NCI-H1694 treated with DMSO at 0.1 percent for 48 hours (cell line): ENCODE measurements at regions not wholly inside any gene's neighbourhood (a gene's known extent, or its start where the extent isn't known, plus 50 kb on each side); places are given as distances from the start of the nearest gene placed in this dataset.
"Not testable (repeated sequence)": the region's sequence is repeated elsewhere in the genome, so short reads cannot be mapped to it uniquely, and the experiment has no call there.

Experiments used
- DNase-seq: peaks from one replicate; lab custom pipeline; 2025; lab: John Stamatoyannopoulos, UW

DNA sequence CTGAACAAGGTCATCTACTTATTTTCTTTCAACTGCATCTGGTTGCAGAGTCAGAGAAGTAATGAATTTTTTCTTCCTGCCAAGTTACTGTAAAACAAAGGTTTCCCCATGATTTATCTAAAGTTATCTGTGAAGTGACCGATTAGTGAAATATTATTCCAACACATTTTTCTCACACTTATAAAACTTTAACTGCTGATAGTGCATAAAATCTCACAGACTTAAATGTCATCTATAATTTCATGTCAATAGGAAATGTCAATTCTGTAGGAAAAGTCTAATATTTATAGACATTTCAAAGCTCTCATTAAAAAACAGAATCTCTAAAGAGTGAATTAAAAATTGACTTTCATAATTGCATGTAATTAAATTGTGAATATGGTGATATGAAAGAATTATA lies 397.2 kb downstream of the SLITRK1 start:
- DNase-seq = no peak

DNA sequence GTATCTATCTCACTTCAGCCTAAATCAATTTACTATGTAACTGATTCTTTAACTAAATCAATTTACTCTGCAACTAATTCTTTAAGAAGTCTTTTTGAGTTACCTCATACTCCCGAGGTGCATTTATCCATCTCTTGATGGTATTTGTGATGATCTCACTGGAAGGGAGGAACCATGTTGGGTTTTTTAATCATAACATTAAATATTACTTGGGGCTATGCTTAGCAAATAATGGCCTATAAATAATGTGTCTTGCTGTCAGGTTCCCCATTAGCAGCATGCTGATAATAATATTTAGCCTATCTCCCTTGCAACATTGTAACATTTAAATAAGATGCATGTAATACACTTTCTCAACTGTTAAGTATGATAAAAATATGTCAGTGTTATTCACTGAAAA lies 411.3 kb downstream of the SLITRK1 start:
- DNase-seq = no peak

- DNase-seq = no peak
Measured at GRCh38 chr13:83470133-83470797, 412.0 kb downstream of the SLITRK1 start.

DNA sequence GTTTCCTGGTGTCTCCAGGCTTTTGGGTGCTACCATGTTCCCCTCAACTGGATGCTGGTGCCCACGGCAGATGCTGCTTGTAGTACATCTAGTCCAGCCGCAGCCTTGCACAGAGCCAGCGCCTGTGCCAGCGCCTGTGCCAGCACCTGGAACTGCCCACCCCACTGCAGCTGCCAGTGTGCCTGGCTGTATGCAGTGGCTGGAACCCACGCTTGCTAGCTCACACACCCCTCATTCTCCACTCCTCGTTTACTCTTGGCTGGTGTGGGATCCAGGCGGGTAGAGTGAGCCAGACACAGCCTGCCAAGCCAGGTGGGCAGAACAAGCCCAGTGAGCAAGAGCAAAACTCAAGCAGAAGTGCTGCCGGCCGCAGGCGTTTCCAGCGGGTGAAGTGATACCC lies 428.6 kb downstream of the SLITRK1 start:
- DNase-seq = no peak

DNA sequence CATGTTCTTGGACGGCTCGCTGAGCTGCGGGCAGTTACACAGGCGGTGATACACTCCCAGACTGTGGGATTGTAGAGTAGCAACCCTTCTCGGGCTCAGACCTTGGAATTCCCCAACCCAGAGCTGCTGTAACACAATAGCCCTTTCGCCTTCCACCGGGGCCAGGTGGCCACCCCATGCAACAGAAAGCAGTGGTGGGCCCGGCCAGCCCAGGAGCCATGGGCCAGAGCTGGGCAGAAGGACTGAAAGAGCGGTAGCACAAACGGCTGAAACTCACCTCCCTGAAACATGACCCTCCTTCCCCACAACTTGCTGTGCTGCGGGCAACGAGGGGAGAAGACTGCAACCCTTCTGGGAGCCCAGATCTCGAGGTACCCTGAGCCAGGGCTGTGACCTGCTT lies 429.0 kb downstream of the SLITRK1 start:
- DNase-seq = no peak

DNA sequence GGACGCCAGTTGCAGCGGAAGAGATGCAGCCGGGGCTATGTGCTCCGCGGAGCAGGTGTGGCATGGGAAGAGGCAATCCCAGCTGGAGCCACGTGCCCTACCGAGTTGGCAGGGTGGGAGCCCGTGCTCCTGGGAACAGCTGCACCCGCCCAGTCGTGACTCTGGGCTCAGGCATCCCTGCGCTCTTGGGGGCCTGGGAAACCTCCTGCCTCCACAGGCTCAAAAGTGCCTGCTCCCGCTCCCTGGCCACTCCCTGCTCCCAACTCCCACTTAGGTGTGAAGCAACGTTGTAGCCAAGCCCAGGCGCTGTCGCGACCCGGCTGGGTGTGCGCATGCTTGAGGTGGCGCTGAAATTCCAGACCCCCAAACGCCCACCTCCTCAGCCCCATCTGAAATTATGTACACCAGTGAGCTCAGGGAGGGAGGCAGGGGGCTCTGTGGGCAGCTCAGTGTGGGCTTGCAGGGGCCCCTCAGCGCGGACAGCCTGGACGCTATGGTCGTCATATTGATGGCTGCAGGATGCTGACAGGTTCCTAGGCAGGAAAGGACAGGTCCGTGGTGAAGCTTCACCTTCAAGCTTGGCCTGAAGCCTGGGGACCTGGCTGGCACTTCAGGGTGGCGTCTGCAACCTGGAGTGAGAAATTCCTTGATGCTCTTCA lies 429.9 kb downstream of the SLITRK1 start:
- DNase-seq = no peak

- no peak for DNase-seq
Measured at GRCh38 chr13:83450591-83450990, 431.7 kb downstream of the SLITRK1 start.

DNA sequence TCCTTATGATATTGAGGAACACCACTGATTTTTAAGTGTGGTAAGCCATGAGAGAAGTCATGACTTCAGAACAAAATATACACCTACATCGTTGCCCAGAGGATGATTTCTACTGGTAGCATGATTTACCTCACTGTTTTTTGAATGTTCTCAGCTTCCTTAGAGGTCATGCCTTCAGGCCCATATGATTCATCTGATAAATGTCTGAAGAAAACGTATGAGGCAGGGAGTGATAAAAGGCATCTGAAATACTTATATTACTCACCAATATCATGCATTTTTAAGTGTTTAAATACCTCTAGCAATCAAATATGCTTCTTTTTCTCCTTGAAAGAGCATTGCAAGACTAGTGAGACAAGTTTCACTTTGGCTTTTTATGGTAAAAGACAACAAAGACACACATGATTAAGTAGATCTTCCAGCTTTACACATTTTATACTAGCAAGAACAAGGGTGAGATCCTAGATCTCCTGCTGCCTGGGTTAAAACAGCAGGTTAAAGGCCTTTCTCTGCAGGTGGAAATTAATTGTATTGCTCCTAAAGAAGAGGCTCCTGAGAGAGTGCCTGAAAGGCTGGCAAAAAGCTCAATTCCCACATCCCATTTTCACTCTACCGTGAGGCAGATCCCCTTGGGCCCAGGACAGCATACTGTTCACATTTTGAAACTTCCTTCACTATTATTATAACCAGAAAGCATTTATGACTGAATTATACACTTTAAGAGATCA lies 432.4 kb downstream of the SLITRK1 start:
- DNase-seq = no peak

GRCh38 chr13:83440465-83440864 lies 441.8 kb downstream of the SLITRK1 start:
- no peak for DNase-seq

GRCh38 chr13:83439464-83439863 lies 442.8 kb downstream of the SLITRK1 start:
- not testable (repeated sequence) for DNase-seq

GRCh38 chr13:83423861-83424260 lies 458.4 kb downstream of the SLITRK1 start:
- DNase-seq = no peak

DNA sequence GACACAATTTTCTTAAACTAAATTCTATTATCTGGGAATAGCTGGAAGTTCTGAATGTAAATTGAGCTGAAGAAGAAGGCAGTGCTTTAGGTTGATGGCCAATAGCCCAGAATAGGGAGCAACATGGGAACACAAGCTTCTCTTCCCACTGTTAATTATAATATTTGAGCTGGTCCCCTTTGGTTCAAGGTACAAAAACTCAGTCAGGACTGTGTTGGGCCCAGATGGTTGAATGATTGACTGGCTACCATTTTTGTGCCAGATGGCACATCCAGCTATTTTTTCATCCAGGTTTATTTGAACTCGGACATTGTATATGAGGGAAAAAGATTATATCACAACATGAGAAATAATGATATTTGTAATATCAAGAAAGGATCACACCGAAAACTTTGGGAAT lies 458.9 kb downstream of the SLITRK1 start:
- DNase-seq = no peak

DNA sequence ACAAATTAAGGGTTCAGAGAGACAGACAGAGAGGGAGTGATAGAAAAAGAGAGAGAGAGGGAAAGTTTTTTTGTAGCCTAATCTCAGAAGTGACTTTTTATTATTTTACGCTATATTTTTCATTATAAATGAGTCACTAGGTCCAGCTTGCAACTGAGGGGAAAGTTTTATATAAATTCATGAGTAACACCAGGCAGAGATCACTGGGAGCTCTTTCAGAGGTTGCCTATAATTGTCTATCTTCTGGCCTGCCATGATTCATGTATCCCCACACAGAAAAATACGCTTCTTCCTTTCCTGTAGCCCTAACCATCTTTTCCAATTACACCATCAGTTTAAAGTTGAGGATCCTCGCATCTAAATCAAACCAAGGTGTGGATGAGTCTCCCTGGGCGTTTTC lies 467.9 kb downstream of the SLITRK1 start:
- DNase-seq = no peak

- no peak for DNase-seq
Measured at GRCh38 chr13:83386609-83387008, 495.7 kb downstream of the SLITRK1 start.

- no peak for DNase-seq
Measured at GRCh38 chr13:83378908-83379307, 503.4 kb downstream of the SLITRK1 start.

DNA sequence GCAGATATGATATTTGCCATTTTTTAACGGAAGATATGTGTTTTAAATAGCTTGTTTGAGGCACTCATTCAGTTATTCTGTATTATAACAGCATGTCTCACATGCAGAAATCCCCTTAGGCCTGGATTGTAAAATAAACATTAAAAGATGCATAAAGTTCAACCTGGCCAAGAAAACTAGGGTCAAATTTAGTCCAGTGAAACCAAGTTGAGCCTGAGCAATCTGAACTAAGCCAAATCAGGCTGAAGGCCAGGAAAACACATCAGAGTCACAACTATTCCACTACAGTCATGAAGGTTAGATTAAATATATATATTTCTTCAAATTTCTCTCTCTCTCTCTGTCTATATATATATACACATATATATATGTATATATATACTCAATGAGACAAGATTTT lies 504.8 kb downstream of the SLITRK1 start:
- DNase-seq = no peak

DNA sequence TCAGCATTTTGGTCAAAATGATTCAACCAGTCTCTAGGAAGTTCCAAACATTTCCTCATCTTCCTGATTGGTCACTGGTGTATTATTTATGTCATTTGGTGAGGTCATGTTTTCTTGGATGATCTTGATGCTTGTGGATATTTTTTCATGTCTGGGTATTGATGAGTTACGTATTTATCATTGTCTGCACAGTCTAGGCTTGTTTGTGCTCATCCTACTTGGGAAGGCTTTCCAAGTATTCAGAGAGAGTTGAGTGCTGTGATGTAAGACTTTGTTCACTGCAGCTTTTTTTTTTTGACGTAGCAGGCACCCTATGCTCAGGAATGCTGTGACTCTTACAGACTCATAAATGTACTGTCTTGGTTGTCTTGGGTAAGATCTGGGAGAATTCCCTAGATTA lies 509.5 kb downstream of the SLITRK1 start:
- DNase-seq = no peak

DNA sequence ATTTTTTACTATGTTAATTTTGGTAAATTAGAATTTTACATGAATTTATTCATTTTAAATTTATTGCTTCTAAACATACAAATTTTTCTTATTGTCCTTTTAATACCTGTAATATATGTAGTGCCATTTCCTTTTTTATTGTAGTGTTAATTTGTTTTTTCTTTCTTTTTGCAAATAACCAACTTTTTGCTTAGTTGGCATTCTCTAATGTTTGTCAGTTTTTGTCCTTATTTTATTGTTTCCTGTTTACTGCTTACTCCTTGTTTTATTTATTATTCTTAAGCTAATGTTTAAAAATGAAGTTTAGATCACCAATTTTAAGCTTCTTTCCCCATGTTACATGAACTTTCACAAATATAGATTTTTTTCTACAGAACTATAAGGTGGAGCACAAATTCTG lies 516.6 kb downstream of the SLITRK1 start:
- no peak for DNase-seq

DNA sequence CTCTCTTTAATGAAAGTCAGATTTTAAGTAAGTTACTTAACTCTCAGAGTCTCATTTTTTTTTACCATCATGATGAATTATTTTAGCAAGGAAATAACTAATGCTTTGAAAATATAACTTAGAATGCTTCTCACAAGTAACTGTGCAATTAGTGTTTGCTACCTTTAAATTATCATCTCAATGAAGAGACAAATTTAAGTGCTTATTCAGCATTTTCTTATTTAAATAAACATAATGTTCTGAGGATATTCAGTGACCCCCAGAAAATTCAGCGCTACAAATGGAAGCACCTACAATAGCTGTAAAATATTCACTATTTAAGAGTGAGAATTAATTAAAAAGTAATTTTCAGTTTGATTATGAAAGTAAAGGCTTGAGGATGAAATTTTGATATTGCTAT lies 527.2 kb downstream of the SLITRK1 start:
- no peak for DNase-seq

DNA sequence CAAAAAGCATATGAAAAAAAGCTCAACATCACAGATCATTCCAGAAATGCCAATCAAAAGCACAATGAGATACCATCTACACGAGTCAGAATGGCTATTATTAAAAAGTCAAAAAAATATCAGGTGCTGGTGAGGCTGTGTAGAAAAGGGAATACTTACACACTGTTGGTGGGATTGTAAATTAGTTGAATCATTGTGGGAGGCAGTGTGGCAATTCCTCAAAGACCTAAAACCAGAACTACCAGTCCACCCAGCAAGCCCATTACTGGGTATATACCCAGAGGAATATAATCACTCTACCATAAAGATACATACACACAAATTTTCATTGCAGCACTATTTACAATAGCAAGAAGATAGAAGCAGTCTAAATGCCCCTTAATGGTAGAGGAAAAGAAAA lies 529.9 kb downstream of the SLITRK1 start:
- no peak for DNase-seq

DNA sequence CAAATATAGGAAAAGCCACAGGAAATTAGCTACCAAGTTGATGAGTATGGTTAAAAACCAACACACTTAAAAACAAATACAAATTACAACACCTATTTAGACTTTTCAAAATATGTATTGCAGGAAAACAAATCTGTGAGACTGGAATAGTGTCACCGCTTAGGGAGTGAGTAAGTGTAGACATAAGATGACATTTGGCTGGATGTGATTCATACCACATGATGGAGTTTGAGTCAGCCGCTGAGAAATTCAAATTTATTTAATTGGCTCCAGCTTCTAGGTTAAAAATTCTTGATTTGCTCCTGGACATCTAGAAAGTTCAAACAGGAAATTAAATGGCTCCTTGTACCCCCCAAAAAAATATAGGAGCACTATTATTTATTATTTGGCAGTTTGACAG lies 531.7 kb downstream of the SLITRK1 start:
- DNase-seq = no peak

- no peak for DNase-seq
Measured at GRCh38 chr13:83344518-83344917, 537.8 kb downstream of the SLITRK1 start.

DNA sequence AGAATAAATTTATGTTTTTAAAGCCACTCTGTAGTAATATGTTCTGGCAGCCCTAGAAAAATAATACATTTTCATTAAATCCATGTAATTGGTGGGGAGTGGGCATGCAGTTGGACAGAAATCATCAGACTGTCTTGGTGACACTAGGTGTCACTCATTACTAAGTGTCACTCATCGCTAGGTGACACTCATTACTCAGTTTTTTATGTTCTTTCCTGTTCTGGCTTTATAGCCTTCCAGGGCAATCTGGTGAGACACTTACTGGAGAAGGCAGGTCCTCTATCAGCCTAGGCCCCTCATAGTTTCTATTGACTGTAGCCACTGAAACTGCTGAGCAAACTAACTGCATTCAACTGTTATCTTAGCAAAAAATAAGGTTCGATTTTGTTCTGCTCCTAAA lies 542.1 kb downstream of the SLITRK1 start:
- no peak for DNase-seq
